ENCODE measurements at regions not wholly inside any gene's neighbourhood (a gene's known extent, or its start where the extent isn't known, plus 50 kb on each side); places are given as distances from the start of the nearest gene placed in this dataset.
"Not testable (repeated sequence)": the region's sequence is repeated elsewhere in the genome, so short reads cannot be mapped to it uniquely, and the experiment has no call there.

DNA sequence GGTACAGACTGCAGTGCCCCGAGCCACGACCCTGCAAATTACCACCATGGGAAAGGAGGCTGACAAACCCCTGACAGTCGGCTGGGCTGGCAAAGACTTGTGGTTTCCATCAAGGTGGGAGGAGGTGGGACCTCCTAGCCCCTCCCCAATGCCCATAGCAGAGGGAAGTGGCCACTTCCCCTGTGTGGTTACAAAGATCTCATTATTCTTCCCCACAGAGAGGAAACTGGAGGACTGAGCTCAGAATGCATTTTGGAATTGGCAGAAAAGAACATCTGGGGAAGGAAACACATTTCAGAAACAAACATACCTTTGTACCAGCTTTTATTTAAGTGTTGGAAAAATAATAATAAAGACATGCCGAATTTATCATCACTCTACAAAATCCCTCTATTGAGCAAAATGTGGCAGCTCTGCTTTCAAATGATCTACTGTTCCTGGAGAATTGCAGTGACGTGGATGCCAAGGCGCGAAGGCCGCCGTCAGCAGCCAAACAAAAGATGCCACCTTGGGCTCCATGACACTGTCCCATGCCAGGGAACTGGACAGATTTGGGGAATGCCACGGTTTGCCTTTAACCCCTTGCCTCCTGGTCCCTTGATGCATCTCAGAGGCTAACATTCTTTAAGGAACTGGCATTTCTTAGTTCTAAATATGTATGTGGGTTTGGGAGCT lies 169.6 kb downstream of the CRYBB2 start:
- intact Hi-C loops (cut with DNase I): no loop called here
- peak in 1 of 10 donors; percentile 61 for DNase-seq

DNA sequence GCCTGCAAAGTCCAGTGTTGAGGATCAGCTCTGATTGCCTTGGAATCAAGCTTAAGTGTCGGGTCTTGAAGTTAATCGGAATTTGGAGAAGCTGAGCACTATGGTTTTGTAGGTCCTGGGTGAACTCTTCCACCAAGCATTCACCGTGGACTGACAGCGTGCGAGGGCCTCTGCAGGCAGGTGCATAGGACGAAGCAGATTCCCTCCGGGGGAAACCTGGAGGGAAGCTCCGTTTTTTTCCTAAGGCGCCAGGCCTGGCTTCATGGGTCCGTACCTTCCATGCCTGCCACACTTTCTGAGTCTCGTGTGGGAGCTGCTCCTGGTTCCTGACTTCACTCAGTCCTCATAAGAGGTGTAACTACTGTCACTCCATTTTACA lies 170.1 kb downstream of the CRYBB2 start:
- DNase-seq: peak in 1 of 10 donors; percentile 77
- intact Hi-C loops (cut with DNase I): no loop called here

- intact Hi-C loops (cut with DNase I): no loop called here
- DNase-seq: peak in 3 of 10 donors; percentile 33 to 78 (median 74)
Measured at GRCh38 chr22:25390297-25391240, 171.1 kb downstream of the CRYBB2 start.

DNA sequence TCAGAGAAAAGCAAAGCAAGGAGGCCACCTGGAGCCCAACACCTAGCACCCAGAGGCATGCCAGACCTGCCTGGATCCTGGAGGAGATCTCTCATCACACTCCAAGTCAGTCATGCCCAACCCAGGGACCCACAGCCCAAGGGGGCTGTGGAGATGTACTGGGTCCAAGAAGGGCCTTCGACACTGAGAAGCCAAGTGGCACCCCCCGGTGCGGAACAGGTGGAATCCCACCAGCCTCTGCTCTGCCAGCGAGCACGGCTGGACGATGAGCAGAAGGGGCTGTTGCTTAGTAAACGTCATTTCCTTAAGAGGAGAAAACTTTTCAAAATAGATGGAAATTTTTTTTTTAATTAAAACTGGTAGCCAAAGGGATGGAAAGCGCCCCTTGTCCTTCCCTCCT lies 171.9 kb upstream of the GRK3 start:
- peak in 2 of 10 donors; percentile 48 to 71 for DNase-seq
- intact Hi-C loops (cut with DNase I): no loop called here

DNA sequence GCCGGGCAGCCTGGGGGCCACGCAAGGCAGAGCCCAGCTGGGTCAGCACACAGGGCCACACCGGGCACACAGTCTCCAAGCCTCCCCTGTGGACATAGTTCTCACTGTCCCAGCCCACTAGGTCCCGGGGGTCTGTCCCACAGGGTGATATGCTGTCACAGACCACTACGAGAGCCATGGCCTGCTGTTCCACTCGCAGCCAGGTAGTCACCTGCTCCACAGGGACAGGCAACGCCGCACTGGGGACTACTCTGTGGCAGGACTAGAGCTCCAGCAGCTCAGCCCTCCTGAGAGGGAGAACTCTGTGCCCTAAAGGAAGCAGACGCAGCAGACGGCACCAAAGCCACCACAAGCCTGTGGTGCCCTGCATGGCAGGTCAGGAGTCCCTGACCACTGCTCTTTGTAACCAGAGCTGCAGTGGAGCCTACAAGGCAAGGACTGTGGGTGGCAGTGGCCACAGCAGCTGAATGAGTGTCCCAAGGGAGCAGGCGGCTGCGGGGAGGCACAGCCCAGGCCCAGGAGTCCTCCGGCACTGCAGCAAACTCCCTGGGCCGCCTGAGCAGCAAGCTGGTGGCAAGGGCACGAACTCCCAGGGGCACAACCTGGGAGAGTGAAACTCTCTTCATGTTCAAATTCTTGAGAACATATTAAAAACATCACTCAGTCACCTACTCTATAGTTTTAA lies 171.2 kb upstream of the GRK3 start:
- DNase-seq: peak in 2 of 10 donors; percentile 47 to 81
- intact Hi-C loops (cut with DNase I): no loop called here

DNA sequence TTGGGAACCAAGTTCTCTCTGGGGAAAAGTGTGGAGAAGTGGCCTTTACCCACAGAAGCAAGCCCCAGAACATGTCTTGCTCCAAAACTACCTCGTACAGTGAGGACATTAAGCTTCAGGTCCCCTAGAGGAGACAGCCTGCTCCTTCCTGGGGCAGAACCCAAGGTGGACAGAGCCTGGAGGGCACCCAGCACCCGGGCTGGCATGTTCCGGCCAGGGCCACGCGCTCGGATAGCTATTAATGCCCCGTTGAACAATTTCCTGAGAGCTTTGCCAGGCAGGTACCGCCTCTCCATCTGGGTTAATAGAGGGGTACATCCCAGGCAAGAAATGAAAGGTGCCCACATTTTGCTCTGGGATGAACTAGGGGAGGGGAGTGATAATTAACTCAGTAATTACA lies 169.0 kb upstream of the GRK3 start:
- no peak for DNase-seq
- intact Hi-C loops (cut with DNase I): no loop called here

DNA sequence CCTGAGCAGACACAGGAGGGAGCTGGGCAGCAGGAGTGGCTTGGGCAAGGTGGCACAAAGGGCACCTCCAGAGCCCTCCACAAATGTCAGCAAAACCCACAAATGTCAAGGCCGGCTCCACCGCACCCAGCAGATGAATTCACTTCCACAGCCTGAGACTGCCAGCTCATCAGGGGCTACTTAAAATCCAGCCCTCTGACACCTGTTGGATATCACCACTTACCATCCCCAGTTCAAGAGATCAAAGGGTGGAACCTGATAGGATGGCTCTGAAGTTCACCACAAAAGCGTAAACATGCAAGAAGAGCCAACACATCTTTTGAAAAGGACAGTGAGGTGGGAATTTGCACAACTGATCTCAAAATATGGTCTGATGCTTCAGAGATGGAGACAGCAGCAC lies 168.6 kb upstream of the GRK3 start:
- intact Hi-C loops (cut with DNase I): no loop called here
- DNase-seq: no peak

DNA sequence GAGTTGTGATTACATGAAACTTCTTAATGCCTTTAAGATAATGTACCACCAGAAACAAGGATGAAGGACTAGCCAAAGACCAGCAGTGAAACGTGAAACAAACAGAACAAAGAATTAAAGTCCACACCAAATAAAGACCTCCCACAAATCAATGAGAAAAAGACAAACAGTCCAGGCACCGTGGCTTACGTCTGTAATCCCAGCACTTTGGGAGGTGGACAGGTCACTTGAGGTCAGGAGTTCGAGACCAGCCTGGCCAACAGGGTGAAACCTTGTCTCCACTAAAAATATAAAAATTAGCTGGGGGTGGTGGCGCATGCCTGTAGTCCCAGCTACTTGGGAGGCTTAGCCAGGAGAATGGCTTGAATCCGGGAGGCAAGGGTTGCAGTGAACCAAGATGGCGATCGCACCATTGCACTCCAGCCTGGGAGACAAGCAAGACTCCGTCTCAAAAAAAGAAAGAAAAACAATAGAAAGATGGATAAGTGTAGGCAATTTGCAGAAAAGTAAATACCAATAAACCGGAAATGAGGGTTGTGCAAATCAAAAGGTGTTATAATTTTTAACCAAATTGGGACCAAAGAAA lies 167.8 kb upstream of the GRK3 start:
- peak in 1 of 10 donors; percentile 55 for DNase-seq
- intact Hi-C loops (cut with DNase I): no loop called here

DNA sequence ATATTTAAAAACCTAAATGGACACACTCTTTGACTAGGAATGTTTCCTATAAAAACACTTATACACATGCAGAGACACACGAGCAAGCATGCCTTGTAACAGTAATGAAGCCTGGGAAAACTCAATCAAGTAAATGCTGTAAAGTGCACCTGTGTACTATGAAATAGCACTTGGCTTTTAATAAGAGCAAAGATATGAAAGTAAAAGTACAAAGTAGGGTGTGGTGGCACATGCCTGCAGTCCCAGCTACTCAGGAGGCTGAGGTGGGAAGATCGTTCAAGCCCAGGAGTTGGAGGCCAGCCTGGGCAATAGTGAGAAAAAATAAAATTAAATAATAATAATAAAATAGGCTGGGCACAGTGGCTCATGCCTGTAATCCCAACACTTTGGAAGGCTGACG lies 166.9 kb upstream of the GRK3 start:
- intact Hi-C loops (cut with DNase I): no loop called here
- no peak for DNase-seq

- intact Hi-C loops (cut with DNase I): not testable (repeated sequence)
- peak in 2 of 10 donors; percentile 39 to 51 for DNase-seq
Measured at GRCh38 chr22:25398591-25399062, 165.8 kb upstream of the GRK3 start.

- intact Hi-C loops (cut with DNase I): no loop called here
- peak in 2 of 10 donors; percentile 41 to 64 for DNase-seq
Measured at GRCh38 chr22:25399649-25400151, 164.8 kb upstream of the GRK3 start.

DNA sequence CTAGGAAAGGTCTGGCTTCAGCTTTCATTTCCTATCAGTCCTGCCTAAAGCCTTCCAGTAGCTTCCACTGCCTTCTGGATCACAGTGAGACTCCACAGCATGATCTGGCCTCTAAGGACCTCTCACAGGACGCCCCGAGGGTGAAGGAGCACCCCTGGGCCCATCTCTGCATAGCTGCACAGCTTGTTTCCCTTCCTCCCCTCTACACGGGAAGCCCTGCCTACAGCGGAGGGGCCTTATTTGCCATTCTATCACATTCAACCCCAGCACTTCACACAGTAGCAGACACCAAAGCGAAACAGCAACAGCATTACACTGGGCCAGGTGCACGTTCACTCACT lies 162.3 kb upstream of the GRK3 start:
- DNase-seq: peak in 1 of 10 donors; percentile 23
- intact Hi-C loops (cut with DNase I): no loop called here

GRCh38 chr22:25402501-25403283 lies 161.8 kb upstream of the GRK3 start:
- peak in 2 of 10 donors; percentile 56 to 67 for DNase-seq
- intact Hi-C loops (cut with DNase I): no loop called here

- DNase-seq: peak in 1 of 10 donors; percentile 55
- intact Hi-C loops (cut with DNase I): no loop called here
Measured at GRCh38 chr22:25403284-25403810, 161.1 kb upstream of the GRK3 start.

GRCh38 chr22:25403811-25404471 lies 160.5 kb upstream of the GRK3 start:
- DNase-seq: peak in 2 of 10 donors; percentile 69 to 78
- intact Hi-C loops (cut with DNase I): no loop called here

GRCh38 chr22:25404556-25404927 lies 159.9 kb upstream of the GRK3 start:
- intact Hi-C loops (cut with DNase I): no loop called here
- peak in 2 of 10 donors; percentile 62 to 83 for DNase-seq

DNA sequence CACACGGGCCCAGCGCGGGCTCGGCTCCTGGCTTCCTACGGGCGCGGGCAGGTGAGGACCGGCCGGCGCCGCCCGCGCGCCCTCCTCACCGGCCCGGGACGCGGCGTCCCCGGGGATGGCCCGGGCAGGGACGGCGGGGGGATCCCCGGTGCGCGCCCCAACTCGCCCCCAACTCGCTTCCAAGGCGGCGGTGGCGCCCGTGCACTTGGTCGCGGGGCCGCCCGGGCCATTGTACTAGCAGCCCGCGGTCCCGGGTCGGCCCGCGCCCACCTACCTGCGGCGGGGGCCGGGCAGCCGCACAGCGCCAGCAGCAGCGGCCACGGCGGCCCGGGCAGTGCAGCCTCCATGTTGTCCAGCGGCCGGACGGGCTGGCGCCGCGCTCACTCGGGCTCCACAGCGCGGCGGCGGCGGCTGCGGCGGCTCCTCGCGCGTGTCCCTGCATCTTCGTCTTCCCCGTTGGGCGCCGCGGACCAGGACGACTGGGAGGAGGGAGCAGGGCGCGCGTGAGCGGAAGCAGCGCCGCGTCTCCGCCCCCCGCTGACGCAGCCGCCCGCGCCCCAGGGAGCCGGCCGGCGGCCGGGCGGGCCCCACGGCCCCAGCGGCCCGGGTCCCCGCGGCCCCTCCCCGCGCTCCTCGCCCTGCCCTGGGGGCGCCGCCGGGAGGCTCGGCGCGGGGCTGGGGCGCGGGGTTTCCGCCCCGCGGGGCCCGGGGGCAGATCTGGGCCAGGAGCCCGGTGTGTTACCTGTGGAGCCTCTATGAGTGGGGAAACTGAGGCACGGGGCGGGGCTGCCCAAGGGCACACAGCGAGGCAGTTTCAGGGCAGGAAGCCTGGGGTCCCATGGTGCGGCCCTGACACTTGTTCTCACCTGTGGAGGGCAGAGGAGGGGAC lies 159.3 kb upstream of the GRK3 start:
- intact Hi-C loops (cut with DNase I): no loop called here
- DNase-seq: peak; percentile 57 to 97 (median 76)

Measured in posterior cingulate gyrus (tissue), 11 donors.